GM19351 (cell line): ENCODE measurements at regions not wholly inside any gene's neighbourhood (a gene's known extent, or its start where the extent isn't known, plus 50 kb on each side); places are given as distances from the start of the nearest gene placed in this dataset.

Experiments
- ATAC-seq: cut with Tn5 transposase; IDR thresholded peaks from one replicate; pipeline ENCODE4 v1.9.1; 2021; ENCODE audit warnings: mild to moderate bottlenecking, moderate library complexity; ENCODE audit not compliant: unreplicated experiment

- no peak for ATAC-seq
Measured at GRCh38 chr22:49086606-49087157, 741.0 kb downstream of the BRD1 start.

GRCh38 chr22:49086181-49086580, 741.5 kb downstream of the BRD1 start:
- ATAC-seq: no peak

- ATAC-seq: no peak
Measured at GRCh38 chr22:49084206-49084605, 743.5 kb downstream of the BRD1 start.

GRCh38 chr22:49083607-49084006, 744.1 kb downstream of the BRD1 start:
- no peak for ATAC-seq

- no peak for ATAC-seq
Measured at GRCh38 chr22:49082451-49082850, 745.2 kb downstream of the BRD1 start.

GRCh38 chr22:49081926-49082325, 745.7 kb downstream of the BRD1 start:
- ATAC-seq: no peak

GRCh38 chr22:49081261-49081666, 746.4 kb downstream of the BRD1 start:
- no peak for ATAC-seq

GRCh38 chr22:49080631-49081030, 747.0 kb downstream of the BRD1 start:
- ATAC-seq: no peak

GRCh38 chr22:49079743-49080500, 747.8 kb downstream of the BRD1 start:
- no peak for ATAC-seq

- no peak for ATAC-seq
Measured at GRCh38 chr22:49079027-49079725, 748.5 kb downstream of the BRD1 start.

GRCh38 chr22:49078076-49078710, 749.5 kb downstream of the BRD1 start:
- no peak for ATAC-seq

GRCh38 chr22:49077586-49077985, 750.1 kb downstream of the BRD1 start:
- no peak for ATAC-seq

- ATAC-seq: no peak
Measured at GRCh38 chr22:49077036-49077393, 750.7 kb downstream of the BRD1 start.

- ATAC-seq: no peak
Measured at GRCh38 chr22:49076300-49077035, 751.2 kb downstream of the BRD1 start.

- no peak for ATAC-seq
Measured at GRCh38 chr22:49075150-49075549, 752.5 kb downstream of the BRD1 start.

GRCh38 chr22:49073873-49074417, 753.7 kb downstream of the BRD1 start:
- no peak for ATAC-seq

- no peak for ATAC-seq
Measured at GRCh38 chr22:49072996-49073645, 754.6 kb downstream of the BRD1 start.

- no peak for ATAC-seq
Measured at GRCh38 chr22:49070501-49070900, 757.2 kb downstream of the BRD1 start.

GRCh38 chr22:49068861-49069500, 758.7 kb downstream of the BRD1 start:
- no peak for ATAC-seq

- ATAC-seq: no peak
Measured at GRCh38 chr22:49067504-49067903, 760.2 kb downstream of the BRD1 start.
